GM23248 (cell line): ENCODE measurements at regions not wholly inside any gene's neighbourhood (a gene's known extent, or its start where the extent isn't known, plus 50 kb on each side); places are given as distances from the start of the nearest gene placed in this dataset.

Experiments used
- EZH2 ChIP-seq: fragments of 200-600 bp; sonication (generic); IDR thresholded peaks from 2 replicates; pipeline ENCODE4 v1.6.1; 2018; ENCODE audit warnings: antibody characterized with exemption, mild to moderate bottlenecking; ENCODE audit not compliant: insufficient read depth, poor library complexity, severe bottlenecking
- EZH2phosphoT487 ChIP-seq: fragments of 200-600 bp; sonication (generic); IDR thresholded peaks from 2 replicates; pipeline ENCODE4 v1.6.1; 2018; ENCODE audit warnings: antibody characterized with exemption, moderate library complexity, mild to moderate bottlenecking, low read depth; ENCODE audit not compliant: insufficient read depth

DNA sequence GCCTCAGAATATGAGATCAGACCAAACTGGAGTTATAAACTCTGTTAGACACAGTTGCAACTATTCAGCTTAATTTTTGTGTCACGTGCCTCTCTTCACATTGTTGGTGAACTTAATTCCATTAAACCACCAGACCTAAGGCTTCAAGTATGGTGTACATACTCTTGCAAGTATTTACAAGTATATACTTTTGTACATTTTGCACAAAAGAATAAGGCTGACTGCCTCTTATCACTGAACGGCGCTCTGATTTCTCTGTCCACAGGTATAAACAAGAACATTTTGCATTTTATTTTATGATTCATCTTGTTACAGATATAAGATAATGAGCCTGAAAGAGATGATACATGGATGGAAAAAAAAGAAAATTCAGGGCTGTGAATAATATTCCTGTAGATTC, 269.7 kb upstream of the ACVR2A start:
- TF ChIP-seq EZH2 (no peak), EZH2phosphoT487 (no peak)
